ENCODE measurements at regions not wholly inside any gene's neighbourhood (a gene's known extent, or its start where the extent isn't known, plus 50 kb on each side); places are given as distances from the start of the nearest gene placed in this dataset.

GRCh38 chr3:15851735-15852134 is 54.0 kb upstream of the ANKRD28 start:
- ChIA-PET CTCF (no interaction called here), POLR2A (no interaction called here)
- WGBS (ENCODE audit: missing lambda C conversion rate) = 79% methylated on average over 3 of the region's 3 CpGs

GRCh38 chr3:15858547-15859506 is 61.0 kb upstream of the ANKRD28 start:
- TF ChIP-seq KDM5A (IDR thresholded peaks at IDR 0.05) = no peak
- no peak for TF ChIP-seq POLR2A (IDR thresholded peaks at IDR 0.05; ENCODE audit: low read length)
- TF ChIP-seq PHF8 (IDR thresholded peaks at IDR 0.05; ENCODE audit: borderline replicate concordance, low read depth) = peak; percentile 51; the same call in 1 of the 2 replicates
- no peak for TF ChIP-seq POLR2AphosphoS2 (conservative IDR thresholded peaks at IDR 0.05; ENCODE audit: low read length)
- TF ChIP-seq EHMT2 (IDR thresholded peaks at IDR 0.05; ENCODE audit: low read depth) = no peak
- TF ChIP-seq, protein P1, sequence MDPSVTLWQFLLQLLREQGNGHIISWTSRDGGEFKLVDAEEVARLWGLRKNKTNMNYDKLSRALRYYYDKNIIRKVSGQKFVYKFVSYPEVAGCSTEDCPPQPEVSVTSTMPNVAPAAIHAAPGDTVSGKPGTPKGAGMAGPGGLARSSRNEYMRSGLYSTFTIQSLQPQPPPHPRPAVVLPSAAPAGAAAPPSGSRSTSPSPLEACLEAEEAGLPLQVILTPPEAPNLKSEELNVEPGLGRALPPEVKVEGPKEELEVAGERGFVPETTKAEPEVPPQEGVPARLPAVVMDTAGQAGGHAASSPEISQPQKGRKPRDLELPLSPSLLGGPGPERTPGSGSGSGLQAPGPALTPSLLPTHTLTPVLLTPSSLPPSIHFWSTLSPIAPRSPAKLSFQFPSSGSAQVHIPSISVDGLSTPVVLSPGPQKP (IDR thresholded peaks at IDR 0.05; ENCODE audit: low read depth, low read length) = no peak
- TF ChIP-seq MYC (IDR thresholded peaks at IDR 0.05; ENCODE audit: borderline replicate concordance, low read length) = no peak
- TF ChIP-seq USF2 (IDR thresholded peaks at IDR 0.05) = no peak
- no peak for TF ChIP-seq EP300 (IDR thresholded peaks at IDR 0.05)
- TF ChIP-seq FOSL2 (IDR thresholded peaks at IDR 0.05) = no peak
- no peak for TF ChIP-seq FOSL2 (CRISPR knock-in tag; IDR thresholded peaks at IDR 0.05)
- TF ChIP-seq TFCP2L1 (CRISPR knock-in tag; IDR thresholded peaks at IDR 0.05) = no peak
- no peak; the same call in 1 of the 2 replicates for TF ChIP-seq E2F6 (IDR thresholded peaks at IDR 0.05; ENCODE audit: borderline replicate concordance, low read depth)
- no peak for TF ChIP-seq RARB (CRISPR knock-in tag; IDR thresholded peaks at IDR 0.05)
- TF ChIP-seq, protein P2, sequence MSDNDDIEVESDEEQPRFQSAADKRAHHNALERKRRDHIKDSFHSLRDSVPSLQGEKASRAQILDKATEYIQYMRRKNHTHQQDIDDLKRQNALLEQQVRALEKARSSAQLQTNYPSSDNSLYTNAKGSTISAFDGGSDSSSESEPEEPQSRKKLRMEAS (IDR thresholded peaks at IDR 0.05) = 0 out of 2 replicates have a peak, but pooled peaks have one; percentile 21
- no peak for TF ChIP-seq JUNB (IDR thresholded peaks at IDR 0.05)
- TF ChIP-seq ZFP36 (IDR thresholded peaks at IDR 0.05; ENCODE audit: borderline replicate concordance, partially characterized antibody) = no peak
- DNase-seq (ENCODE audit: low read depth in 1 of 2, low spot score in 1 of 2) (peak; percentile 38 to 41), FAIRE-seq (no peak), ATAC-seq (peak; percentile 25 to 36; a peak in 5 of 6 replicates)
- Histone ChIP-seq H3K4me3 (peak overlapping the region; percentile 98), H3K4me2 (peak overlapping the region; percentile 92), H3K9me3 (no peaks in the 10 kb centered on the region), H3K4me1 (peaks cover 15% of the 10 kb centered on the region; the same call in 2 of the 3 replicates), H3K27ac (peak overlapping the region; percentile 83 to 92)
- WGBS (ENCODE audit: missing lambda C conversion rate) = 22% methylated on average over 15 of the region's 70 CpGs
- ChIA-PET POLR2A (interaction anchor here (0.7 kb wide), 1 partner anchor 12 kb away, joined by 4 read pairs; no protein-coding TSS in a partner anchor), CTCF (no interaction called here)

More at GRCh38 chr3:15851735-15852134, 54.0 kb upstream of the ANKRD28 start:
- DNase-seq (ENCODE audit: low read depth in 1 of 2, low spot score in 1 of 2) (no peak), FAIRE-seq (no peak), ATAC-seq (no peak)
- TF ChIP-seq POLR2AphosphoS2 (conservative IDR thresholded peaks at IDR 0.05; ENCODE audit: low read length) (no peak), KDM1A (IDR thresholded peaks at IDR 0.05; ENCODE audit: low read depth) (0 out of 2 replicates have a peak, but pooled peaks have one; percentile 44), CHD2 (IDR thresholded peaks at IDR 0.05; ENCODE audit: low read length, partially characterized antibody) (no peak), CBX8 (IDR thresholded peaks at IDR 0.05) (no peak), HOXB5 (CRISPR knock-in tag; IDR thresholded peaks at IDR 0.05) (no peak), NPAS2 (CRISPR knock-in tag; IDR thresholded peaks at IDR 0.05; ENCODE audit: borderline replicate concordance) (no peak), TFCP2L1 (CRISPR knock-in tag; IDR thresholded peaks at IDR 0.05) (no peak), CEBPB (IDR thresholded peaks at IDR 0.05) (no peak), HDAC2 (IDR thresholded peaks at IDR 0.05) (0 out of 2 replicates have a peak, but pooled peaks have one; percentile 59), HEYL (CRISPR knock-in tag; IDR thresholded peaks at IDR 0.05) (no peak), JUN (IDR thresholded peaks at IDR 0.05) (no peak), EP300 (IDR thresholded peaks at IDR 0.05) (no peak), HMGXB4 (CRISPR knock-in tag; IDR thresholded peaks at IDR 0.05; ENCODE audit: borderline replicate concordance) (no peak)
- TF ChIP-seq, protein P3, sequence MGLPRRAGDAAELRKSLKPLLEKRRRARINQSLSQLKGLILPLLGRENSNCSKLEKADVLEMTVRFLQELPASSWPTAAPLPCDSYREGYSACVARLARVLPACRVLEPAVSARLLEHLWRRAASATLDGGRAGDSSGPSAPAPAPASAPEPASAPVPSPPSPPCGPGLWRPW (IDR thresholded peaks at IDR 0.05) = no peak
- Histone ChIP-seq H3K4me3 (no peak overlapping the region), H3K4me1 (no peaks in the 10 kb centered on the region), H3K9me3 (peaks cover 18% of the 10 kb centered on the region; the same call in 1 of the 3 replicates), H3K4me2 (no peak overlapping the region), H3K27ac (no peak overlapping the region)
